GM19239 (cell line): ENCODE measurements at regions not wholly inside any gene's neighbourhood (a gene's known extent, or its start where the extent isn't known, plus 50 kb on each side); places are given as distances from the start of the nearest gene placed in this dataset.
"Not testable (repeated sequence)": the region's sequence is repeated elsewhere in the genome, so short reads cannot be mapped to it uniquely, and the experiment has no call there.

Experiments used
- DNase-seq: peaks from one replicate; pipeline ENCODE4 v3.0.0; 2011; ENCODE audit warnings: low spot score; ENCODE audit not compliant: insufficient read length
- FAIRE-seq: peaks from 2 replicates; lab custom pipeline; 2011; peaks lifted over from hg19 to GRCh38; lab: Jason Lieb, UNC

GRCh38 chr11:87501388-87501787, 463.7 kb downstream of the TMEM135 start:
- DNase-seq, result no peak
- no peak for FAIRE-seq

- FAIRE-seq, DNase-seq: not testable (repeated sequence)
Observed at GRCh38 chr11:87494936-87495335, 457.2 kb downstream of the TMEM135 start.

- FAIRE-seq, result not testable (repeated sequence)
Observed at GRCh38 chr11:87494026-87494425, 456.3 kb downstream of the TMEM135 start.

GRCh38 chr11:87493516-87493915, 455.8 kb downstream of the TMEM135 start:
- no peak for DNase-seq
- no peak for FAIRE-seq

More at GRCh38 chr11:87494026-87494425, 456.3 kb downstream of the TMEM135 start:
- DNase-seq, result not testable (repeated sequence)

- DNase-seq (no peak), FAIRE-seq (no peak)
Observed at GRCh38 chr11:87491381-87491780, 453.6 kb downstream of the TMEM135 start.

- FAIRE-seq (no peak), DNase-seq (no peak)
Observed at GRCh38 chr11:87490671-87491070, 452.9 kb downstream of the TMEM135 start.

- FAIRE-seq, result no peak
- no peak for DNase-seq
Observed at GRCh38 chr11:87484566-87484965, 446.8 kb downstream of the TMEM135 start.

- DNase-seq (no peak), FAIRE-seq (no peak)
Observed at GRCh38 chr11:87477321-87477720, 439.6 kb downstream of the TMEM135 start.

- FAIRE-seq (no peak), DNase-seq (no peak)
Observed at GRCh38 chr11:87473174-87473573, 435.4 kb downstream of the TMEM135 start.

GRCh38 chr11:87466223-87466622, 428.5 kb downstream of the TMEM135 start:
- FAIRE-seq (no peak), DNase-seq (no peak)

- no peak for DNase-seq
- no peak for FAIRE-seq
Observed at GRCh38 chr11:87465716-87466115, 428.0 kb downstream of the TMEM135 start.

GRCh38 chr11:87463486-87464102, 425.9 kb downstream of the TMEM135 start:
- FAIRE-seq (no peak), DNase-seq (no peak)

- no peak for DNase-seq
- no peak for FAIRE-seq
Observed at GRCh38 chr11:87462171-87462570, 424.4 kb downstream of the TMEM135 start.

GRCh38 chr11:87460842-87461637, 423.3 kb downstream of the TMEM135 start:
- DNase-seq (no peak), FAIRE-seq (no peak)

- DNase-seq (no peak), FAIRE-seq (no peak)
Observed at GRCh38 chr11:87460279-87460678, 422.5 kb downstream of the TMEM135 start.

- DNase-seq (no peak), FAIRE-seq (no peak)
Observed at GRCh38 chr11:87459351-87459750, 421.6 kb downstream of the TMEM135 start.

- no peak for FAIRE-seq
Observed at GRCh38 chr11:87456499-87456898, 418.8 kb downstream of the TMEM135 start.

GRCh38 chr11:87455180-87455579, 417.4 kb downstream of the TMEM135 start:
- FAIRE-seq, result no peak
- no peak for DNase-seq

More at GRCh38 chr11:87456499-87456898, 418.8 kb downstream of the TMEM135 start:
- DNase-seq, result no peak

GRCh38 chr11:87454241-87454640, 416.5 kb downstream of the TMEM135 start:
- FAIRE-seq, result no peak

GRCh38 chr11:87453531-87454089, 415.9 kb downstream of the TMEM135 start:
- no peak for DNase-seq
- FAIRE-seq, result no peak

More at GRCh38 chr11:87454241-87454640, 416.5 kb downstream of the TMEM135 start:
- no peak for DNase-seq

GRCh38 chr11:87452025-87452424, 414.3 kb downstream of the TMEM135 start:
- FAIRE-seq, DNase-seq: not testable (repeated sequence)
